ENCODE measurements at regions not wholly inside any gene's neighbourhood (a gene's known extent, or its start where the extent isn't known, plus 50 kb on each side); places are given as distances from the start of the nearest gene placed in this dataset.

GRCh38 chr10:94210440-94211168 lies 152.1 kb downstream of the NOC3L start:
- Mint-ChIP-seq H3K9me3 (ENCODE audit: low read depth) (peaks cover 6% of the 10 kb centered on the region), H3K4me1 (ENCODE audit: low read depth) (peaks cover 5% of the 10 kb centered on the region), H3K36me3 (ENCODE audit: insufficient read depth) (peaks cover 2% of the 10 kb centered on the region), H3K4me3 (ENCODE audit: low read depth) (no peak overlapping the region), H3K27me3 (no peaks in the 10 kb centered on the region), H3K27ac (no peak overlapping the region)
- no peak for TF ChIP-seq CTCF (IDR thresholded peaks at IDR 0.05; ENCODE audit: unreplicated experiment)
- no peak for DNase-seq (ENCODE audit: low spot score, unreplicated experiment)

GRCh38 chr10:94211169-94211510 lies 151.6 kb downstream of the NOC3L start:
- Mint-ChIP-seq H3K4me1 (ENCODE audit: low read depth) (peaks cover 5% of the 10 kb centered on the region), H3K27me3 (no peaks in the 10 kb centered on the region), H3K9me3 (ENCODE audit: low read depth) (peaks cover under 1% of the 10 kb centered on the region), H3K27ac (no peak overlapping the region), H3K36me3 (ENCODE audit: insufficient read depth) (peaks cover 1% of the 10 kb centered on the region), H3K4me3 (ENCODE audit: low read depth) (no peak overlapping the region)
- DNase-seq (ENCODE audit: low spot score, unreplicated experiment) = no peak
- TF ChIP-seq CTCF (IDR thresholded peaks at IDR 0.05; ENCODE audit: unreplicated experiment) = no peak

- H3K4me3 Mint-ChIP-seq (ENCODE audit: low read depth) = no peak overlapping the region
- TF ChIP-seq CTCF (IDR thresholded peaks at IDR 0.05; ENCODE audit: unreplicated experiment) = no peak
These were observed 149.7 kb downstream of the NOC3L start for GRCh38 chr10:94213001-94213530.

GRCh38 chr10:94213980-94214379 lies 148.8 kb downstream of the NOC3L start:
- no peaks in the 10 kb centered on the region for H3K36me3 Mint-ChIP-seq (ENCODE audit: insufficient read depth)
- H3K9me3 Mint-ChIP-seq (ENCODE audit: low read depth) = no peaks in the 10 kb centered on the region
- no peak overlapping the region for H3K4me3 Mint-ChIP-seq (ENCODE audit: low read depth)
- H3K27me3 Mint-ChIP-seq = no peaks in the 10 kb centered on the region
- peaks cover 5% of the 10 kb centered on the region for H3K4me1 Mint-ChIP-seq (ENCODE audit: low read depth)
- H3K27ac Mint-ChIP-seq = no peak overlapping the region
- DNase-seq (ENCODE audit: low spot score, unreplicated experiment) = no peak
- no peak for TF ChIP-seq CTCF (IDR thresholded peaks at IDR 0.05; ENCODE audit: unreplicated experiment)

More at GRCh38 chr10:94213001-94213530, 149.7 kb downstream of the NOC3L start:
- no peak for DNase-seq (ENCODE audit: low spot score, unreplicated experiment)
- H3K9me3 Mint-ChIP-seq (ENCODE audit: low read depth) = no peaks in the 10 kb centered on the region
- no peaks in the 10 kb centered on the region for H3K36me3 Mint-ChIP-seq (ENCODE audit: insufficient read depth)
- H3K27me3 Mint-ChIP-seq = no peaks in the 10 kb centered on the region
- H3K27ac Mint-ChIP-seq = no peak overlapping the region
- H3K4me1 Mint-ChIP-seq (ENCODE audit: low read depth) = peaks cover 5% of the 10 kb centered on the region

GRCh38 chr10:94214481-94214893 lies 148.3 kb downstream of the NOC3L start:
- DNase-seq (ENCODE audit: low spot score, unreplicated experiment) = no peak
- peaks cover 5% of the 10 kb centered on the region for H3K4me1 Mint-ChIP-seq (ENCODE audit: low read depth)
- no peak overlapping the region for H3K27ac Mint-ChIP-seq
- H3K36me3 Mint-ChIP-seq (ENCODE audit: insufficient read depth) = no peaks in the 10 kb centered on the region
- no peak for TF ChIP-seq CTCF (IDR thresholded peaks at IDR 0.05; ENCODE audit: unreplicated experiment)
- H3K27me3 Mint-ChIP-seq = no peaks in the 10 kb centered on the region
- H3K4me3 Mint-ChIP-seq (ENCODE audit: low read depth) = no peak overlapping the region
- H3K9me3 Mint-ChIP-seq (ENCODE audit: low read depth) = no peaks in the 10 kb centered on the region
